ENCODE measurements at regions not wholly inside any gene's neighbourhood (a gene's known extent, or its start where the extent isn't known, plus 50 kb on each side); places are given as distances from the start of the nearest gene placed in this dataset.
"Not testable (repeated sequence)": the region's sequence is repeated elsewhere in the genome, so short reads cannot be mapped to it uniquely, and the experiment has no call there.

DNA sequence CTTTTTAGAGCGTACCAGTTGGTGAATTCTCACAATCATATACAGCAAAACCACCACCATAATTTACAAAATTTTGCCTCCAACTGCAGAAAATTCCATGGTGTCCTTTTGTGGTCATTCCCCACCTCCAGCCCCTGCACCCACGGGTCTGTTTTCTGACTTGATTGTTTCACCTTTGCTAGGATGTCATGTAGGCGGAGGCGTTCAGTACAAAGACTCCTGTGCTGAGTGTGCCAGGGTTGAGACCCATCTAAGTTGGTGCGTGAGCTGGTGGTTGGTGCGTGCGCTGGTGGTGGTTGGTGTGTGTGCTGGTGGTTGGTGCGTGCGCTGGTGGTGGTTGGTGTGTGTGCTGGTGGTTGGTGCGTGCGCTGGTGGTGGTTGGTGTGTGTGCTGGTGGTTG is 162.0 kb upstream of the GSE1 start:
- DNase-seq (ENCODE audit: low spot score); H3K79me2 ChIP-seq (ENCODE audit: insufficient read depth, low read length); ATAC-seq; H3K27ac ChIP-seq (ENCODE audit: extremely low read length, insufficient read depth, low read length); H2AFZ ChIP-seq (ENCODE audit: low read length); H3K4me2 ChIP-seq (ENCODE audit: low read depth, low read length); H3K9ac ChIP-seq (ENCODE audit: insufficient read depth, low read depth, low read length); H3K36me3 ChIP-seq (replicated peaks in 1 of 2; ENCODE audit: control insufficient read depth in 1 of 2, insufficient read depth in 2 of 2, low read length in 2 of 2); H3K4me3 ChIP-seq (replicated peaks in 1 of 3; ENCODE audit: insufficient read depth in 1 of 3, low read depth in 2 of 3, low read length in 3 of 3); FAIRE-seq; CTCF ChIA-PET (ENCODE audit: low intra/inter-chr PET ratio, low total read pairs); in situ Hi-C loops (cut with HindIII; ENCODE audit: extremely low pct_ligation_motif_present, low pct_unique_long_range_greater_than_20kb); BruUV-seq (replicated peaks); H3K9me3 ChIP-seq (ENCODE audit: low read length); intact Hi-C loops (cut with micrococcal nuclease; ENCODE audit: unreplicated experiment): not testable (repeated sequence)
- Histone ChIP-seq H3K4me1 (ENCODE audit: insufficient read depth, low read length) (peaks cover 39% of the 10 kb centered on the region), H4K20me1 (ENCODE audit: insufficient read depth, low read length) (peaks cover 13% of the 10 kb centered on the region; the same call in 1 of the 2 replicates), H3K27me3 (ENCODE audit: control insufficient read depth in 1 of 2, insufficient read depth in 2 of 2, low read length in 2 of 2) (peaks cover 5 to 58% of the 10 kb centered on the region in 2 experiments)
- POLR2A ChIA-PET, result interaction anchor here (1.0 kb wide), 1 partner anchor 84 kb away, joined by 5 read pairs; no protein-coding TSS in a partner anchor
- WGBS (ENCODE audit: low lambda C conversion rate), result 78% methylated on average over 10 of the region's 11 CpGs

DNA sequence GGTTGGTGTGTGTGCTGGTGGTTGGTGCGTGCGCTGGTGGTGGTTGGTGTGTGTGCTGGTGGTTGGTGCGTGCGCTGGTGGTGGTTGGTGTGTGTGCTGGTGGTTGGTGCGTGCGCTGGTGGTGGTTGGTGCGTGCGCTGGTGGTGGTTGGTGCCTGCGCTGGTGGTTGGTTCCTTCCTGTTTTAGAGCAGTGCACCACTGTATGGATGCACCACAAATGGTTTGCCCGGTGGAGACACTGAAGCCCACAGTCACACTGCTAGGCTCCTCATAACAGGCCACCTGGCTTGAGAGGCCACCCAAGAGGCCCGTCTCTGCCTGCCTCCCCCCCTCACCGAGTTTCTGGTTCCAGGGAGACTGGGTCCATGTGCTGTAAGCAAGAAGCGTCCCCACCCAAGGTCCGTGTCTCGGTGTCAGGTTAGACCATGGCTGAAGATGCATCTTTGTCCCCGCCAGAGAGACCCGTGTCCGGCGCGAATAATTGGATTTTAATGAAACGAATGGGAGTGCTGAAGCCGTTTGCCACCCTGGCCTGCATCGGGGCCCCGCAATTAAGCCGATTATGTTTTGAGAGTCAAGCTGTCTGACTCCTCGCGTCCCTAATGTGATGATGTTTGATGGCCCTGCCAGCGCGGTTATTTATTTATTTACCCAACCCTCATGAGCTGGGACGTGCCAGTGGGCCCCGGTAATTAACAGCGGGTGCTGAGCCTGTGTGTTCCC is 161.3 kb upstream of the GSE1 start:
- intact Hi-C loops (cut with micrococcal nuclease; ENCODE audit: unreplicated experiment), result no loop called here
- H3K27me3 ChIP-seq (ENCODE audit: control insufficient read depth in 1 of 2, insufficient read depth in 2 of 2, low read length in 2 of 2), result peaks cover 6 to 54% of the 10 kb centered on the region in 2 experiments
- no peak overlapping the region for H3K4me2 ChIP-seq (ENCODE audit: low read depth, low read length)
- no peak overlapping the region for H2AFZ ChIP-seq (ENCODE audit: low read length)
- ATAC-seq (no peak), DNase-seq (ENCODE audit: low spot score) (no peak), FAIRE-seq (no peak)
- CTCF ChIA-PET (ENCODE audit: low intra/inter-chr PET ratio, low total read pairs), result no interaction called here
- no peak overlapping the region for H3K27ac ChIP-seq (ENCODE audit: extremely low read length, insufficient read depth, low read length)
- TF ChIP-seq, protein P1, sequence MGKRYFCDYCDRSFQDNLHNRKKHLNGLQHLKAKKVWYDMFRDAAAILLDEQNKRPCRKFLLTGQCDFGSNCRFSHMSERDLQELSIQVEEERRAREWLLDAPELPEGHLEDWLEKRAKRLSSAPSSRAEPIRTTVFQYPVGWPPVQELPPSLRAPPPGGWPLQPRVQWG (CRISPR knock-in tag; IDR thresholded peaks at IDR 0.05; ENCODE audit: borderline replicate concordance, low read depth), result no peak
- TF ChIP-seq PHF21A (CRISPR knock-in tag; IDR thresholded peaks at IDR 0.05) (no peak), ZNF329 (CRISPR knock-in tag; IDR thresholded peaks at IDR 0.05; ENCODE audit: low read depth) (no peak), ZNF605 (CRISPR knock-in tag; IDR thresholded peaks at IDR 0.05) (no peak), ADNP (CRISPR knock-in tag; IDR thresholded peaks at IDR 0.05) (no peak)
- TF ChIP-seq, protein P2, sequence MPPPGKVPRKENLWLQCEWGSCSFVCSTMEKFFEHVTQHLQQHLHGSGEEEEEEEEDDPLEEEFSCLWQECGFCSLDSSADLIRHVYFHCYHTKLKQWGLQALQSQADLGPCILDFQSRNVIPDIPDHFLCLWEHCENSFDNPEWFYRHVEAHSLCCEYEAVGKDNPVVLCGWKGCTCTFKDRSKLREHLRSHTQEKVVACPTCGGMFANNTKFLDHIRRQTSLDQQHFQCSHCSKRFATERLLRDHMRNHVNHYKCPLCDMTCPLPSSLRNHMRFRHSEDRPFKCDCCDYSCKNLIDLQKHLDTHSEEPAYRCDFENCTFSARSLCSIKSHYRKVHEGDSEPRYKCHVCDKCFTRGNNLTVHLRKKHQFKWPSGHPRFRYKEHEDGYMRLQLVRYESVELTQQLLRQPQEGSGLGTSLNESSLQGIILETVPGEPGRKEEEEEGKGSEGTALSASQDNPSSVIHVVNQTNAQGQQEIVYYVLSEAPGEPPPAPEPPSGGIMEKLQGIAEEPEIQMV (CRISPR knock-in tag; IDR thresholded peaks at IDR 0.05; ENCODE audit: low read depth), result no peak
- TF ChIP-seq, protein P3, sequence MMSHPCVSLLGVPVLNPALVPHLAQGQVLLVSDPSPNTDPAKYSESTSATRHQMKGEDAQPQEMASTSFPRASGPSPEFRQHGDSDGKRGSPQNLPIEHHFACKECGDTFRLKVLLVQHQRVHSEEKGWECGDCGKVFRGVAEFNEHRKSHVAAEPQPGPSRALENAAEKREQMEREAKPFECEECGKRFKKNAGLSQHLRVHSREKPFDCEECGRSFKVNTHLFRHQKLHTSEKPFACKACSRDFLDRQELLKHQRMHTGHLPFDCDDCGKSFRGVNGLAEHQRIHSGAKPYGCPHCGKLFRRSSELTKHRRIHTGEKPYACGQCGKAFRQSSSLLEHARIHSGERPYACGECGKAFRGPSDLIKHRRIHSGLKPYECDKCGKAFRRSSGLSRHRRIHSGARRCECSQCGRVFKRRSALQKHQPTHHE (CRISPR knock-in tag; IDR thresholded peaks at IDR 0.05; ENCODE audit: borderline replicate concordance), result no peak
- no peaks in the 10 kb centered on the region for H3K9me3 ChIP-seq (ENCODE audit: low read length)
- in situ Hi-C loops (cut with HindIII; ENCODE audit: extremely low pct_ligation_motif_present, low pct_unique_long_range_greater_than_20kb), result no loop called here
- H4K20me1 ChIP-seq (ENCODE audit: insufficient read depth, low read length), result peaks cover 13% of the 10 kb centered on the region; the same call in 1 of the 2 replicates
- WGBS (ENCODE audit: low lambda C conversion rate), result 75% methylated on average over 30 of the region's 32 CpGs
- H3K4me3 ChIP-seq (replicated peaks in 1 of 3; ENCODE audit: insufficient read depth in 1 of 3, low read depth in 2 of 3, low read length in 3 of 3), result no peak overlapping the region
- no peaks in the 10 kb centered on the region for H3K36me3 ChIP-seq (replicated peaks in 1 of 2; ENCODE audit: control insufficient read depth in 1 of 2, insufficient read depth in 2 of 2, low read length in 2 of 2)
- no peak overlapping the region for H3K9ac ChIP-seq (ENCODE audit: insufficient read depth, low read depth, low read length)
- POLR2A ChIA-PET, result no interaction called here
- peaks cover 32% of the 10 kb centered on the region for H3K4me1 ChIP-seq (ENCODE audit: insufficient read depth, low read length)
- no TSS peak for BruUV-seq (replicated peaks)
- no peaks in the 10 kb centered on the region for H3K79me2 ChIP-seq (ENCODE audit: insufficient read depth, low read length)
